ENCODE measurements at regions not wholly inside any gene's neighbourhood (a gene's known extent, or its start where the extent isn't known, plus 50 kb on each side); places are given as distances from the start of the nearest gene placed in this dataset.

DNA sequence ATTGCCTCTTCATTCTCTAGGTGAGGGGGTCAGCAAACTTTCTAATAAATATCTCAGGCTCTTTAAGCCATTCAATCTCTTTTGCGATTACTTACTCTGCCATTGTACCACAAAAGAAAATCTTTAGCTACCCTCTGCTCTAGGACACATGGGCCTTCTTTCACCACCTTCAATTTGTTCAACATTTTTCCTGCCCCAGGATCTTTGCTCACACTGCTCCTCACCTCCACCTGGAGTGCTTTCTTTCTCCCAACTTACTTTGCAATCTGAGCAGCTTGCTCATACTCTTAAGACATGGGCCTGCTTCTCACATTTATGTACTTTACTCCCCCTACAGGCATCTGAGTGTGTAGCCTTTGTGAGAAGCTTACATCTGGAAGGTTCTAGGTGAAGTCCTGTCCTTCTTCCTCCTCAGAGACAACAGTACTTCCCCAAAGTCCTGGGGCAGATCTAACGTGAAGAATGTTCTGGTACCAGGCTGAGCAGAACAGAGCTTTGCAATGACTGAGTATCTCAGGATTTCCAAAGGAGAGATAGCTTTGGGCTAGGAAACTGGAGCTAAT, 55.0 kb upstream of the PRDM5 start:
- H3K4me1 Mint-ChIP-seq (ENCODE audit: low read depth), result no peaks in the 10 kb centered on the region
- H3K27ac Mint-ChIP-seq (ENCODE audit: unreplicated experiment), result no peak overlapping the region
- H3K27me3 Mint-ChIP-seq (ENCODE audit: low read depth), result peaks cover 2% of the 10 kb centered on the region
- no peak for DNase-seq (ENCODE audit: low spot score)
- H3K4me3 Mint-ChIP-seq (ENCODE audit: unreplicated experiment), result no peak overlapping the region
- TF ChIP-seq, protein P1, sequence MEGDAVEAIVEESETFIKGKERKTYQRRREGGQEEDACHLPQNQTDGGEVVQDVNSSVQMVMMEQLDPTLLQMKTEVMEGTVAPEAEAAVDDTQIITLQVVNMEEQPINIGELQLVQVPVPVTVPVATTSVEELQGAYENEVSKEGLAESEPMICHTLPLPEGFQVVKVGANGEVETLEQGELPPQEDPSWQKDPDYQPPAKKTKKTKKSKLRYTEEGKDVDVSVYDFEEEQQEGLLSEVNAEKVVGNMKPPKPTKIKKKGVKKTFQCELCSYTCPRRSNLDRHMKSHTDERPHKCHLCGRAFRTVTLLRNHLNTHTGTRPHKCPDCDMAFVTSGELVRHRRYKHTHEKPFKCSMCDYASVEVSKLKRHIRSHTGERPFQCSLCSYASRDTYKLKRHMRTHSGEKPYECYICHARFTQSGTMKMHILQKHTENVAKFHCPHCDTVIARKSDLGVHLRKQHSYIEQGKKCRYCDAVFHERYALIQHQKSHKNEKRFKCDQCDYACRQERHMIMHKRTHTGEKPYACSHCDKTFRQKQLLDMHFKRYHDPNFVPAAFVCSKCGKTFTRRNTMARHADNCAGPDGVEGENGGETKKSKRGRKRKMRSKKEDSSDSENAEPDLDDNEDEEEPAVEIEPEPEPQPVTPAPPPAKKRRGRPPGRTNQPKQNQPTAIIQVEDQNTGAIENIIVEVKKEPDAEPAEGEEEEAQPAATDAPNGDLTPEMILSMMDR (IDR thresholded peaks at IDR 0.05), result peak; percentile 78
- H3K9me3 Mint-ChIP-seq (ENCODE audit: low read depth), result no peaks in the 10 kb centered on the region
- H3K36me3 Mint-ChIP-seq (ENCODE audit: low read depth), result no peaks in the 10 kb centered on the region

DNA sequence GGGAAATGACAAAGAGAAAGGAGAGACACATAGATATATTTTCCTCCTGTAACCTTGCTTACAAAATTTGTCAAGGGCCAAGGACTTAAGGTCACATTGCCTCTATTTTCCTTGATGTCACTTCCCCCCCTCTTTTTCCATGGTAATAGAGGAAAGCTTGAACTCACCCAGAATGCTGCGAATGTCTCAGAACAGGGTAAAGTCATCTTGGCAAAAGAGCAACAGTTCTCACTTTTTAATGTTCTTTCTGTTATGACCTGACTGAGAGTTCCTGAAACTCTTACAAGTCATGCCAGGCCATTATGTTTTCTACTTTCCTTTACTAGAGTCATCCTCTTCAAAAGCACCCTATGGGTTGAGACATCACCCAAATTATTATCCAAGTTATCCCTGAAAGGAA, 50.7 kb upstream of the PRDM5 start:
- TF ChIP-seq, protein P1 (IDR thresholded peaks at IDR 0.05), result no peak
- H3K4me1 Mint-ChIP-seq (ENCODE audit: low read depth), result no peaks in the 10 kb centered on the region
- H3K4me3 Mint-ChIP-seq (ENCODE audit: unreplicated experiment), result no peak overlapping the region
- H3K27ac Mint-ChIP-seq (ENCODE audit: unreplicated experiment), result no peak overlapping the region
- no peak for DNase-seq (ENCODE audit: low spot score)
- H3K27me3 Mint-ChIP-seq (ENCODE audit: low read depth), result peaks cover 2% of the 10 kb centered on the region
- H3K36me3 Mint-ChIP-seq (ENCODE audit: low read depth), result no peaks in the 10 kb centered on the region
- H3K9me3 Mint-ChIP-seq (ENCODE audit: low read depth), result no peaks in the 10 kb centered on the region

Measured in chondrocyte (in vitro differentiated cells).